WTC11 (cell line): ENCODE measurements at regions not wholly inside any gene's neighbourhood (a gene's known extent, or its start where the extent isn't known, plus 50 kb on each side); places are given as distances from the start of the nearest gene placed in this dataset.

Experiments used
- EMX1 ChIP-seq: fragments of 250-450 bp; sonication (Bioruptor Pico); IDR thresholded peaks from 2 replicates; pipeline ENCODE4 v1.8.0; 2021; ENCODE audit warnings: mild to moderate bottlenecking
- FOXP1 ChIP-seq: sonication (generic); formaldehyde crosslinking; IDR thresholded peaks from 2 replicates; pipeline ENCODE4 v1.8.0; 2022; ENCODE audit warnings: missing genetic modification reagents, mild to moderate bottlenecking, moderate library complexity, borderline replicate concordance
- HMGA2 ChIP-seq: fragments of 250-450 bp; sonication (Bioruptor Pico); IDR thresholded peaks from 2 replicates; pipeline ENCODE4 v1.4.0; 2021; ENCODE audit warnings: mild to moderate bottlenecking, moderate library complexity
- JUN ChIP-seq: sonication (generic); formaldehyde crosslinking; IDR thresholded peaks from 2 replicates; pipeline ENCODE4 v1.8.0; 2023; ENCODE audit warnings: mild to moderate bottlenecking, missing genetic modification reagents
- NFYB ChIP-seq: sonication (generic); formaldehyde crosslinking; conservative IDR thresholded peaks from 2 replicates; pipeline ENCODE4 v1.8.0; 2022; ENCODE audit warnings: low read depth, missing genetic modification reagents
- SP1 ChIP-seq: sonication (generic); formaldehyde crosslinking; conservative IDR thresholded peaks from 2 replicates; pipeline ENCODE4 v1.8.1; 2022; ENCODE audit warnings: missing genetic modification reagents
- ZNF263 ChIP-seq: sonication (generic); formaldehyde crosslinking; IDR thresholded peaks from 2 replicates; pipeline ENCODE4 v1.8.1; 2022; ENCODE audit warnings: low read depth, mild to moderate bottlenecking, moderate library complexity, missing genetic modification reagents
- ZNF671 ChIP-seq: fragments of 250-450 bp; sonication (Bioruptor Pico); IDR thresholded peaks from 2 replicates; pipeline ENCODE4 v1.8.0; 2021; ENCODE audit warnings: mild to moderate bottlenecking
- TF ChIP-seq, protein P1 (sequence below): fragments of 200-600 bp; IDR thresholded peaks from 2 replicates; pipeline ENCODE4 v1.8.0; 2022; ENCODE audit warnings: antibody characterized with exemption
- TF ChIP-seq, protein P2 (sequence below): fragments of 250-450 bp; sonication (Bioruptor Pico); conservative IDR thresholded peaks from 2 replicates; pipeline ENCODE4 v1.9.0; 2021; ENCODE audit warnings: mild to moderate bottlenecking
- TF ChIP-seq, protein P3 (sequence below): sonication (generic); formaldehyde crosslinking; IDR thresholded peaks from 2 replicates; pipeline ENCODE4 v1.8.0; 2023; ENCODE audit warnings: mild to moderate bottlenecking, missing genetic modification reagents

DNA sequence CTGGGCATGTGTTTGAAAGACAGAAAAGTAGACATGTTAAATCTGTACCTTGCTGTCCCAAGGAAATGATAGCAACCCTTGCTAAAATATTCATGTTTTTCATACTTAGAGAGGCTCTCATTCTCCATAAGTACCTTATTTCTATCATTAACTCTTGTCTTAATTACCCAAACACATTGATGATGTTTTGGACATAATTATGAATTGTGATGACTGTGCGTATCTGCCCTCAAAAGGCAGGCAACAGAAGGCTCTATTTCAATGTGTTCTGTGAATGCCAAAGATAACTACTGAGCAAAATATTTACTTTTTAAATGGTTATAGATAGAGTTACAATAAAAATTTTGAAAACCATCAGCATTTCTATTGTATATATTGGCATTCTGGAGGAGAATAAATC, 1263.8 kb downstream of the ZPLD1 start:
- TF ChIP-seq, protein P1, sequence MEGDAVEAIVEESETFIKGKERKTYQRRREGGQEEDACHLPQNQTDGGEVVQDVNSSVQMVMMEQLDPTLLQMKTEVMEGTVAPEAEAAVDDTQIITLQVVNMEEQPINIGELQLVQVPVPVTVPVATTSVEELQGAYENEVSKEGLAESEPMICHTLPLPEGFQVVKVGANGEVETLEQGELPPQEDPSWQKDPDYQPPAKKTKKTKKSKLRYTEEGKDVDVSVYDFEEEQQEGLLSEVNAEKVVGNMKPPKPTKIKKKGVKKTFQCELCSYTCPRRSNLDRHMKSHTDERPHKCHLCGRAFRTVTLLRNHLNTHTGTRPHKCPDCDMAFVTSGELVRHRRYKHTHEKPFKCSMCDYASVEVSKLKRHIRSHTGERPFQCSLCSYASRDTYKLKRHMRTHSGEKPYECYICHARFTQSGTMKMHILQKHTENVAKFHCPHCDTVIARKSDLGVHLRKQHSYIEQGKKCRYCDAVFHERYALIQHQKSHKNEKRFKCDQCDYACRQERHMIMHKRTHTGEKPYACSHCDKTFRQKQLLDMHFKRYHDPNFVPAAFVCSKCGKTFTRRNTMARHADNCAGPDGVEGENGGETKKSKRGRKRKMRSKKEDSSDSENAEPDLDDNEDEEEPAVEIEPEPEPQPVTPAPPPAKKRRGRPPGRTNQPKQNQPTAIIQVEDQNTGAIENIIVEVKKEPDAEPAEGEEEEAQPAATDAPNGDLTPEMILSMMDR = no peak
- TF ChIP-seq NFYB (CRISPR knock-in tag) (no peak), JUN (no peak), ZNF263 (CRISPR knock-in tag) (no peak), HMGA2 (CRISPR knock-in tag) (no peak), SP1 (no peak), EMX1 (CRISPR knock-in tag) (no peak), FOXP1 (CRISPR knock-in tag) (no peak), ZNF671 (CRISPR knock-in tag) (no peak)
- TF ChIP-seq, protein P2, sequence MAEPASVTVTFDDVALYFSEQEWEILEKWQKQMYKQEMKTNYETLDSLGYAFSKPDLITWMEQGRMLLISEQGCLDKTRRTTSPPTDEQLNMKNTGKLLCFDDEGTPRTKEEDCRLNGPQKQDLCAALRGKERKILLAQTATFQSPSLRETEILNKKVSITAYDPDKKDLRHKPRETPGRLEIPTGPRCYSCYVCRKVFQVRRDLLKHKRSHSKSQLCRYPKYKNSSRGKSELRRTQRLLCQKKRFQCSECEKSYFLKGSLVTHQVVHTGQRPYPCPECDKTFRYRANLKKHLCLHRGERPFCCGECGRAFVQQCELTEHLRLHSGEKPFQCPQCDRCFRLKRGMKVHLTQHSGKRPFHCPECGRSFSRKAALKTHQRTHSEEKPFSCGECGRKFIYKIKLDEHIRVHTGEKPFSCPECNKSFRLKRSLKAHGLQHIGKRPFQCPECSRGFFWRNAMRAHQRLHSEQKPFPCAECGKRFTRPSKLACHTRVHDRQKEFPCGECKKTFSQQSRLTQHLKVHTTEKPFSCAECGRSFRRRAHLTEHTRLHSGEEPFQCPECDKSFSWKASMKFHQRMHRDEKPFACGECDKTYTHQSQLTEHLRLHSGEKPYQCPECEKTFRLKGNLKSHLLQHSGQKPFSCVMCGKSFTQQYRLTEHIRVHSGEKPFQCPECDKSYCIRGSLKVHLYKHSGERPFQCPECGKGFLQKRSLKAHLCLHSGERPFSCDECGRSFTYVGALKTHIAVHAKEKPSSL = no peak
- TF ChIP-seq, protein P3, sequence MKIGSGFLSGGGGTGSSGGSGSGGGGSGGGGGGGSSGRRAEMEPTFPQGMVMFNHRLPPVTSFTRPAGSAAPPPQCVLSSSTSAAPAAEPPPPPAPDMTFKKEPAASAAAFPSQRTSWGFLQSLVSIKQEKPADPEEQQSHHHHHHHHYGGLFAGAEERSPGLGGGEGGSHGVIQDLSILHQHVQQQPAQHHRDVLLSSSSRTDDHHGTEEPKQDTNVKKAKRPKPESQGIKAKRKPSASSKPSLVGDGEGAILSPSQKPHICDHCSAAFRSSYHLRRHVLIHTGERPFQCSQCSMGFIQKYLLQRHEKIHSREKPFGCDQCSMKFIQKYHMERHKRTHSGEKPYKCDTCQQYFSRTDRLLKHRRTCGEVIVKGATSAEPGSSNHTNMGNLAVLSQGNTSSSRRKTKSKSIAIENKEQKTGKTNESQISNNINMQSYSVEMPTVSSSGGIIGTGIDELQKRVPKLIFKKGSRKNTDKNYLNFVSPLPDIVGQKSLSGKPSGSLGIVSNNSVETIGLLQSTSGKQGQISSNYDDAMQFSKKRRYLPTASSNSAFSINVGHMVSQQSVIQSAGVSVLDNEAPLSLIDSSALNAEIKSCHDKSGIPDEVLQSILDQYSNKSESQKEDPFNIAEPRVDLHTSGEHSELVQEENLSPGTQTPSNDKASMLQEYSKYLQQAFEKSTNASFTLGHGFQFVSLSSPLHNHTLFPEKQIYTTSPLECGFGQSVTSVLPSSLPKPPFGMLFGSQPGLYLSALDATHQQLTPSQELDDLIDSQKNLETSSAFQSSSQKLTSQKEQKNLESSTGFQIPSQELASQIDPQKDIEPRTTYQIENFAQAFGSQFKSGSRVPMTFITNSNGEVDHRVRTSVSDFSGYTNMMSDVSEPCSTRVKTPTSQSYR (CRISPR knock-in tag) = no peak
